Stomach smooth muscle (tissue), 2 donors: ENCODE measurements at regions not wholly inside any gene's neighbourhood (a gene's known extent, or its start where the extent isn't known, plus 50 kb on each side); places are given as distances from the start of the nearest gene placed in this dataset.
"Not testable (repeated sequence)": the region's sequence is repeated elsewhere in the genome, so short reads cannot be mapped to it uniquely, and the experiment has no call there.

Experiments
- H3K27ac ChIP-seq: one replicate; pipeline ENCODE4 v1.7.0; 2013; ENCODE audit warnings: mild to moderate bottlenecking, low read length, inconsistent platforms
- H3K27me3 ChIP-seq, 2 donors: one replicate each; pipeline ENCODE4 v1.7.0; 2013; ENCODE audit warnings: low read length in 2 of 2; ENCODE audit not compliant: insufficient read depth in 2 of 2, control insufficient read depth in 1 of 2
- H3K36me3 ChIP-seq, 2 donors: one replicate each; pipeline ENCODE4 v1.7.0; 2013; ENCODE audit warnings: low read length in 2 of 2; ENCODE audit not compliant: control insufficient read depth in 2 of 2, insufficient read depth in 2 of 2
- H3K4me1 ChIP-seq: one replicate; pipeline ENCODE4 v1.7.0; 2013; ENCODE audit warnings: low read length; ENCODE audit not compliant: control insufficient read depth, insufficient read depth
- H3K4me3 ChIP-seq, 2 donors: one replicate each; pipeline ENCODE4 v1.7.0; 2013; ENCODE audit warnings: low read length in 2 of 2
- H3K9ac ChIP-seq, 2 donors: one replicate each; pipeline ENCODE4 v1.7.0; 2013; ENCODE audit warnings: low read length in 2 of 2, mild to moderate bottlenecking in 1 of 2
- H3K9me3 ChIP-seq, 2 donors: one replicate each; pipeline ENCODE4 v1.7.0; 2013; ENCODE audit warnings: low read length in 2 of 2; ENCODE audit not compliant: control insufficient read depth in 2 of 2
- donor health status: healthy.
- donor health status: Pancreatic carcinoma.

- H3K27me3 ChIP-seq = no peaks in the 10 kb centered on the region
- H3K9ac ChIP-seq = no peak overlapping the region
- no peaks in the 10 kb centered on the region for H3K9me3 ChIP-seq
- no peak overlapping the region for H3K4me3 ChIP-seq
- H3K4me1 ChIP-seq = peaks cover 3% of the 10 kb centered on the region
- H3K27ac ChIP-seq = no peak overlapping the region
- H3K36me3 ChIP-seq = no peaks in the 10 kb centered on the region
Observed at GRCh38 chr5:39543335-39543734, 118.6 kb upstream of the DAB2 start.

- H3K36me3 ChIP-seq = no peaks in the 10 kb centered on the region
- H3K9ac ChIP-seq = no peak overlapping the region
- H3K4me1 ChIP-seq = no peaks in the 10 kb centered on the region
- no peaks in the 10 kb centered on the region for H3K27me3 ChIP-seq
- H3K4me3 ChIP-seq = no peak overlapping the region
- H3K9me3 ChIP-seq = no peaks in the 10 kb centered on the region
- no peak overlapping the region for H3K27ac ChIP-seq
Observed at GRCh38 chr5:39542511-39543285, 117.9 kb upstream of the DAB2 start.

DNA sequence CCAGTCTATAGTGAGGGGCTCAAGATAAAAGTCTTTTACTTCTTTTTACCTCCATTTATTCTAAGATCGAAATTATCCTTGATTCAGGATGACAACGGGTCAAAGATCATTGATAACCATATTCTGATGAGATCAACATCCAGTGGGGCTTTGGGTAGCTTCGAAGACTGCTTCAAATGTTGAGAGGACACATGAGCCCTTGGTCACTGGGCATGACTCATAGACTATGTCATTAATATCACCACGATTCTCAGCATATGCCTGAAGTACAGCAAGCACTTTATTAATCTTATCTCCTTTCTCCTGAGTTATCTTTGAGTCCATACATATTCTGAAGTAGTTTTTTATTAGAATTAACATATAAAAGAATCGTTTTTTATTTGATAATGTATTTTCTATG, 117.1 kb upstream of the DAB2 start:
- H3K27me3 ChIP-seq = no peaks in the 10 kb centered on the region

GRCh38 chr5:39539470-39539869, 114.7 kb upstream of the DAB2 start:
- Histone ChIP-seq H3K4me1 (no peaks in the 10 kb centered on the region), H3K9ac (no peak overlapping the region), H3K36me3 (no peaks in the 10 kb centered on the region), H3K4me3 (no peak overlapping the region), H3K9me3 (no peaks in the 10 kb centered on the region), H3K27me3 (no peaks in the 10 kb centered on the region), H3K27ac (no peak overlapping the region)

More for the DNA sequence above, 117.1 kb upstream of the DAB2 start:
- Histone ChIP-seq H3K4me1 (no peaks in the 10 kb centered on the region), H3K9ac (no peak overlapping the region), H3K4me3 (no peak overlapping the region), H3K27ac (no peak overlapping the region), H3K36me3 (no peaks in the 10 kb centered on the region), H3K9me3 (no peaks in the 10 kb centered on the region)

GRCh38 chr5:39534690-39535089, 109.9 kb upstream of the DAB2 start:
- Histone ChIP-seq H3K4me1 (no peaks in the 10 kb centered on the region), H3K9ac (no peak overlapping the region), H3K4me3 (no peak overlapping the region), H3K27ac (no peak overlapping the region), H3K36me3 (no peaks in the 10 kb centered on the region), H3K27me3 (no peaks in the 10 kb centered on the region), H3K9me3 (no peaks in the 10 kb centered on the region)

DNA sequence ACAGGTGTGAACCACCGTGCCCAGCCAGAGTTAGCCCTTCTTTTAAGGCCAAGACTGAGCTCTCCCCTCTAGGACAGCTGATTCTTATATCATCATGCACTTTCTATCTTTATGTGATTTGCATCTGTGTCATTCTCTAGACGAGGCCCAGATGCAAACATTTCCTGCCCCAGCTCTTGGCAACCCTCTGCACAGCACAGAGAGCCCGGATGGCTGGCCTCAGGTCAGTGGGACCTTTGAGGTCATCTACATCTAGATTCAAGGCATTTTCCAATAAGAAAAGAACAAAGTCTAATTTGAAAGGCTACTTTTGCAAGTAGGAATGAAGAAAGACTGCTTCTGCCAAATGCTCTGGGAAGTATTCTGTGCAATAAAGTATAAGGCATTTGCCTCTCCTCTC, 109.0 kb upstream of the DAB2 start:
- no peaks in the 10 kb centered on the region for H3K36me3 ChIP-seq
- no peak overlapping the region for H3K27ac ChIP-seq
- no peaks in the 10 kb centered on the region for H3K9me3 ChIP-seq
- no peaks in the 10 kb centered on the region for H3K4me1 ChIP-seq
- no peak overlapping the region for H3K9ac ChIP-seq
- no peak overlapping the region for H3K4me3 ChIP-seq
- no peaks in the 10 kb centered on the region for H3K27me3 ChIP-seq

GRCh38 chr5:39532511-39532910, 107.7 kb upstream of the DAB2 start:
- Histone ChIP-seq H3K4me1 (no peaks in the 10 kb centered on the region), H3K9ac (no peak overlapping the region), H3K27ac (no peak overlapping the region), H3K27me3 (no peaks in the 10 kb centered on the region), H3K4me3 (no peak overlapping the region), H3K36me3 (no peaks in the 10 kb centered on the region), H3K9me3 (no peaks in the 10 kb centered on the region)

- H3K4me1 ChIP-seq = no peaks in the 10 kb centered on the region
- no peak overlapping the region for H3K4me3 ChIP-seq
- H3K9me3 ChIP-seq = no peaks in the 10 kb centered on the region
- no peaks in the 10 kb centered on the region for H3K27me3 ChIP-seq
- H3K36me3 ChIP-seq = no peaks in the 10 kb centered on the region
- H3K27ac ChIP-seq = no peak overlapping the region
- no peak overlapping the region for H3K9ac ChIP-seq
Observed at GRCh38 chr5:39531306-39531705, 106.5 kb upstream of the DAB2 start.

GRCh38 chr5:39526914-39527477, 102.2 kb upstream of the DAB2 start:
- no peak overlapping the region for H3K27ac ChIP-seq
- H3K27me3 ChIP-seq = no peaks in the 10 kb centered on the region
- no peaks in the 10 kb centered on the region for H3K4me1 ChIP-seq
- H3K9ac ChIP-seq = no peak overlapping the region
- H3K9me3 ChIP-seq = no peaks in the 10 kb centered on the region
- H3K36me3 ChIP-seq = no peaks in the 10 kb centered on the region
- no peak overlapping the region for H3K4me3 ChIP-seq

- not testable (repeated sequence) for H3K4me1 ChIP-seq, H3K9ac ChIP-seq, H3K27ac ChIP-seq, H3K27me3 ChIP-seq, H3K9me3 ChIP-seq, H3K4me3 ChIP-seq, H3K36me3 ChIP-seq
Observed at GRCh38 chr5:39525781-39526180, 101.0 kb upstream of the DAB2 start.

DNA sequence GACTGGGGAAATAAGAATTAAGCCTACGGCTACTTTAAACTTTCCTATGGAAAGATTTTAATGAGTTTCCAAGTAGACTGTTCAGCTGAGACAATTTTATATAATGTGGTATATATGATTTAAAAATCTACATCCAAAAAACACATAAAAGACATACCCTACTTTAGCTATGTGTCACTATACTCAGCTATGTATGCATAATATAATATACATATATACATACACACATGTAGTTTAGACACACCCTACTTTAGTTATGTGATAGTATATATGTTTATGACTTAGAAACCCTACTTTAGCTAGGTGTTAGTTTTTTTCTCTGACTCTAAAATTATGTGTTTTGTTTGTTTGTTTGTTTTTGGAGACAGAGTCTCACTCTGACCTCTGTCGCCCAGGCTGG, 100.5 kb upstream of the DAB2 start:
- no peak overlapping the region for H3K4me3 ChIP-seq

More for the DNA sequence above, 100.5 kb upstream of the DAB2 start:
- no peak overlapping the region for H3K27ac ChIP-seq
- H3K4me1 ChIP-seq = no peaks in the 10 kb centered on the region
- no peaks in the 10 kb centered on the region for H3K27me3 ChIP-seq
- no peaks in the 10 kb centered on the region for H3K36me3 ChIP-seq
- H3K9me3 ChIP-seq = no peaks in the 10 kb centered on the region
- no peak overlapping the region for H3K9ac ChIP-seq
